Osteocyte (in vitro differentiated cells): ENCODE measurements at regions not wholly inside any gene's neighbourhood (a gene's known extent, or its start where the extent isn't known, plus 50 kb on each side); places are given as distances from the start of the nearest gene placed in this dataset.

ENCODE experiments used
- DNase-seq: peaks from one replicate; pipeline ENCODE4 v3.0.0; 2021; ENCODE audit warnings: mixed read lengths; ENCODE audit not compliant: unreplicated experiment; ENCODE audit errors: extremely low spot score
- H3K27ac Mint-ChIP-seq: one replicate; pipeline ENCODE4 v1.8.0; 2021; ENCODE audit warnings: mild to moderate bottlenecking, mixed read lengths; ENCODE audit not compliant: unreplicated experiment
- H3K27me3 Mint-ChIP-seq: one replicate; pipeline ENCODE4 v1.8.0; 2021; ENCODE audit warnings: mixed read lengths; ENCODE audit not compliant: unreplicated experiment
- H3K36me3 Mint-ChIP-seq: one replicate; pipeline ENCODE4 v1.8.0; 2021; ENCODE audit warnings: mixed read lengths; ENCODE audit not compliant: unreplicated experiment
- H3K4me1 Mint-ChIP-seq: one replicate; pipeline ENCODE4 v1.8.0; 2021; ENCODE audit warnings: mixed read lengths; ENCODE audit not compliant: unreplicated experiment
- H3K4me3 Mint-ChIP-seq: one replicate; pipeline ENCODE4 v1.8.0; 2021; ENCODE audit warnings: mild to moderate bottlenecking, moderate library complexity, mixed read lengths; ENCODE audit not compliant: unreplicated experiment
- H3K9me3 Mint-ChIP-seq: one replicate; pipeline ENCODE4 v1.8.0; 2021; ENCODE audit warnings: mixed read lengths; ENCODE audit not compliant: unreplicated experiment
- TF ChIP-seq, protein P1 (sequence below): fragments of 200-600 bp; sonication (generic); IDR thresholded peaks from 2 replicates; pipeline ENCODE4 v1.5.0; 2021; ENCODE audit warnings: antibody characterized with exemption, mild to moderate bottlenecking, moderate library complexity

- Mint-ChIP-seq H3K27ac (no peak overlapping the region), H3K4me3 (no peak overlapping the region), H3K4me1 (no peaks in the 10 kb centered on the region), H3K27me3 (no peaks in the 10 kb centered on the region), H3K9me3 (peaks cover under 1% of the 10 kb centered on the region), H3K36me3 (no peaks in the 10 kb centered on the region)
- TF ChIP-seq, protein P1, sequence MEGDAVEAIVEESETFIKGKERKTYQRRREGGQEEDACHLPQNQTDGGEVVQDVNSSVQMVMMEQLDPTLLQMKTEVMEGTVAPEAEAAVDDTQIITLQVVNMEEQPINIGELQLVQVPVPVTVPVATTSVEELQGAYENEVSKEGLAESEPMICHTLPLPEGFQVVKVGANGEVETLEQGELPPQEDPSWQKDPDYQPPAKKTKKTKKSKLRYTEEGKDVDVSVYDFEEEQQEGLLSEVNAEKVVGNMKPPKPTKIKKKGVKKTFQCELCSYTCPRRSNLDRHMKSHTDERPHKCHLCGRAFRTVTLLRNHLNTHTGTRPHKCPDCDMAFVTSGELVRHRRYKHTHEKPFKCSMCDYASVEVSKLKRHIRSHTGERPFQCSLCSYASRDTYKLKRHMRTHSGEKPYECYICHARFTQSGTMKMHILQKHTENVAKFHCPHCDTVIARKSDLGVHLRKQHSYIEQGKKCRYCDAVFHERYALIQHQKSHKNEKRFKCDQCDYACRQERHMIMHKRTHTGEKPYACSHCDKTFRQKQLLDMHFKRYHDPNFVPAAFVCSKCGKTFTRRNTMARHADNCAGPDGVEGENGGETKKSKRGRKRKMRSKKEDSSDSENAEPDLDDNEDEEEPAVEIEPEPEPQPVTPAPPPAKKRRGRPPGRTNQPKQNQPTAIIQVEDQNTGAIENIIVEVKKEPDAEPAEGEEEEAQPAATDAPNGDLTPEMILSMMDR = no peak
- DNase-seq = no peak
Observed at GRCh38 chr9:28925157-28925556, 1351.9 kb upstream of the C9orf72 start.

DNA sequence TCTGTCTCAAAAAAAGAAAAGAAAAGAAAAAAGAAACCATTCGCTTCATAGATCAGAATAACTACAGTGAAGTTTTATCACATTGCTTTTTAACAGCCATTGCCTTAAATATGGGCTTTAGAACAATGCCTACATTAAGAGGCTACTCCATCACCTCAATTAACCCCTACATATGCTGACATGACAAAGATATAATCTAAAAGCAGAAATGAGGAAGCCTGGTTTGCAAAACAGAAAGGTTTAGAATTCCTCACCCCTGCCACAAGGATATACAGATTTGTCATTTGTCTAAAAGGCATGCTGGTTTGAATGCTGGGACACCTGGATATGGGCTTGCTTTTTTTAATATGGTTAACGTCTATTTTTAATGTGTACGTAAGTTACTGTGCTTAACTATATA is 1353.0 kb upstream of the C9orf72 start:
- H3K27ac Mint-ChIP-seq = no peak overlapping the region
- TF ChIP-seq, protein P1 = no peak
- DNase-seq = no peak
- no peaks in the 10 kb centered on the region for H3K4me1 Mint-ChIP-seq
- no peaks in the 10 kb centered on the region for H3K27me3 Mint-ChIP-seq
- no peaks in the 10 kb centered on the region for H3K36me3 Mint-ChIP-seq
- no peak overlapping the region for H3K4me3 Mint-ChIP-seq
- peaks cover 4% of the 10 kb centered on the region for H3K9me3 Mint-ChIP-seq

DNA sequence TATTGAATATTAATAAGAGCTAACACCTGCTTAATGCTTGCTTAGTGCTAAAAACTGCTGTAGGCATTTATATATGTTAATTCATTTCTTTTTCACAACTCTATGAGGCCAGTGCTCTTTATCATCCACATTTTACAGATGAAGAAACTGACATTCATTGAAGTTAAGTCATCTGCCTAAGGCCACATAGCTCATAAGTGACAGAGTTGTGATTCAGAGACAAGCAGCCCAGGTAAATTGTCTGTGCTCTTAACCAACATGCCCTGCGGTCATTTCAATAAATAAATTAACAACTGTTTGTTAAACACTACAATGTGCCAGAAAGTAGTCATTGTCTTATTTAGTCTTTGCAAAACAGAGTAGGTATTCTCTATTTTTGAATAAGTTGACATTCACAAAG is 1354.4 kb upstream of the C9orf72 start:
- TF ChIP-seq, protein P1 = no peak
- no peaks in the 10 kb centered on the region for H3K27me3 Mint-ChIP-seq
- peaks cover 11% of the 10 kb centered on the region for H3K9me3 Mint-ChIP-seq
- no peaks in the 10 kb centered on the region for H3K4me1 Mint-ChIP-seq
- no peak overlapping the region for H3K4me3 Mint-ChIP-seq
- no peak for DNase-seq
- no peaks in the 10 kb centered on the region for H3K36me3 Mint-ChIP-seq
- H3K27ac Mint-ChIP-seq = no peak overlapping the region

- Mint-ChIP-seq H3K4me1 (no peaks in the 10 kb centered on the region), H3K9me3 (peaks cover 11% of the 10 kb centered on the region), H3K36me3 (no peaks in the 10 kb centered on the region), H3K27me3 (no peaks in the 10 kb centered on the region), H3K4me3 (no peak overlapping the region), H3K27ac (no peak overlapping the region)
- TF ChIP-seq, protein P1 = no peak
- DNase-seq = no peak
Observed at GRCh38 chr9:28929433-28929832, 1356.2 kb upstream of the C9orf72 start.

DNA sequence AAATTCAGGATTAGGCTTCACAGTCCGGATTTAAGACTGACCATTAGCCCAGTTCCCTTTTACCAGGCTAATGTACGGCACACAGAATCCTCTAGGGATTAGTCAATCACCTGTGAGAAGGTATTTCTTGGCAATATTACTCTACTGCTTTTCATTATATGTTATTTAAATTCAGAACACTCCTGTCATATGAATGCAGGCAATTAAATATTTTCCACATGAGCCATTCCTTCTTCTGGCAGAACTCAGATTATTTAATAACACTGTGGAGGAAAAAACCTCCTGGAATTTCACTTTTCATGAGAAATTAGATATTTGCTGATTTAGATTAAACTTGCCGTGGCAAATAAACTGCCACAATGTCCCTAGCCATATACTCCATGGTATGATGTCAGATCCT is 1357.5 kb upstream of the C9orf72 start:
- Mint-ChIP-seq H3K36me3 (no peaks in the 10 kb centered on the region), H3K27me3 (no peaks in the 10 kb centered on the region), H3K27ac (no peak overlapping the region), H3K4me1 (no peaks in the 10 kb centered on the region), H3K9me3 (peaks cover 11% of the 10 kb centered on the region), H3K4me3 (no peak overlapping the region)
- TF ChIP-seq, protein P1 = no peak
- no peak for DNase-seq
